Skeletal muscle cell (primary cell): ENCODE measurements at regions not wholly inside any gene's neighbourhood (a gene's known extent, or its start where the extent isn't known, plus 50 kb on each side); places are given as distances from the start of the nearest gene placed in this dataset.

Experiments used
- DNase-seq: peaks from one replicate; pipeline ENCODE4 v3.0.0-alpha.2; 2010; ENCODE audit warnings: low read depth
- H3K4me3 ChIP-seq: 2 replicates; pipeline ENCODE4 v1.5.1; 2011; ENCODE audit warnings: low read depth, mild to moderate bottlenecking, control low read depth, low read length, moderate library complexity

GRCh38 chr4:123843137-123843536 lies 446.5 kb downstream of the SPRY1 start:
- no peak overlapping the region for H3K4me3 ChIP-seq
- DNase-seq, result no peak

DNA sequence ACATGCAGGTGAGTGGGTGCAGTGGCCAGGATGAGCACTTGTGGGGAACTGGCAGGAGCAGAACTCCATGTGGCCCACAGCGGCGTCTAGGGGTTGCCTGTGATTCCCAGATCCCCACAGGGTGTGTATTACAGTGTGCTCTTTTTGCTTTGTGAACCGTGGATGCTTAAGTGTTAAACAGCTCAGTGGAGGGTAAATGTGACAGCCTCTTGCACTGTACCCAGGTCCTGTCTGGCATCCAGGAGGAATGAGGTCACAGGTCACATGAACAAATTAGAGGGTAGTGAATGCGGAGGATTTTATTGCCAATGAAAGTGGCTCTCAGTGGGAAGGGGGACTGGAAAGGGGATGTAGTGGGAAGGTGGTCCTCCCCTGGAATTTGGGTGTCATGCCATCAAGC lies 447.8 kb downstream of the SPRY1 start:
- no peak for DNase-seq
- H3K4me3 ChIP-seq, result no peak overlapping the region

- no peak for DNase-seq
- no peak overlapping the region for H3K4me3 ChIP-seq
These were observed 449.5 kb downstream of the SPRY1 start for GRCh38 chr4:123846092-123846491.

GRCh38 chr4:123846561-123846960 lies 450.0 kb downstream of the SPRY1 start:
- DNase-seq, result no peak

DNA sequence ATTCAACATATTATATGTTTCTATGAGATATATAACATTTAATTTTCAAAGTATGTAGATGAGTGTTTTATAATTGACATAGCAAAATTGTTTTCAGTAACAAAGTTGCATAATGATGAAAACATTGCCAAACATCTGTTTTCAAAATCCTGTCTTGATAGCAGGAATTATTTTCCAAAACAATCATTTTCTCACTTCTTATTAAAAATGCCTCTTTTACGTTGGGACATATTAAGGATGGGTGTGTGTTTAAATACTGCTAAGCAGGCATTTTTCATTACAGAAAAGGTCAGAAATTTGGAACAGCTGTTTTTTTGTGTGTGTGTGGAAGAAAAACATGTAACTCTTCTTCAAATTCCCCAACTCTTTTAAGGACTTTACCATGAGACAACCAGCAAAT lies 452.0 kb downstream of the SPRY1 start:
- no peak for DNase-seq
- no peak overlapping the region for H3K4me3 ChIP-seq

More at GRCh38 chr4:123846561-123846960, 450.0 kb downstream of the SPRY1 start:
- no peak overlapping the region for H3K4me3 ChIP-seq

DNA sequence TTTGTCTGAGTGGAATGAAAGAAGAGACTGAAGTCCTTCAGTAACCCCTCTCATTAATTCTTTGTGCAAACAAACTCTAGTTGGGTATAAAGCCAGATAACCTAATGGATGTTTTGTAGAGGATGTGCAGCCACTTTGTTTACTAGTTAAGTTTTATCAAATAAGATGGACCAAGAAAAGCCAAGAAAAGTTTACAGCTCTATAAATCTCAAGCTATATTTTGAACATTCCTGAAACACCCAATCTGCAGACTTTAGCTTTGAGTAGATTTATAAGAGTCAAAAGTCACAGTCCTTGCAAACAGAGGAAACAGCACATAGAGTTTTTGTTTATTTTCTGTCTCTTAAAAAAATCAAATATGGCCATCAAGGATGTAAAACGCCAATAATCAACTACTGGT lies 452.9 kb downstream of the SPRY1 start:
- H3K4me3 ChIP-seq, result no peak overlapping the region
- no peak for DNase-seq

DNA sequence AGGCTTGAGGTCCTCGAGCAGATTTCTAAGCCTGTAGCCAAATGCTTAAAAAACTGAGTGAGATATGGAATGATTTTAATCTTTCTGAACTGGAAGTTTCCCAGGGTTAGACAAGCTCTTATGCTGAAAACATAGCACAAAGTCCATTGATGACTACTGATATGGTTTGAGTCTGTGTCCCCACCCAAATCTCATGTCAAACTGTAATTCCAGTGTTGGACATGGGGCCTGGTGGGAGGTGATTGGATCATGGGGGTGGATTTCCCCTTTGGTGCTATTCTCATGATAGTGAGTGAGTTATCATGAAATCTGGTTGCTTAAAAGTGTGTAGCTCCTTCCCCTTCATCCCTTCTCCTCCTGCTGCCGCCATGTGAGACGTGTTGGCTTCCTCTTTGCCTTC lies 454.9 kb downstream of the SPRY1 start:
- no peak for DNase-seq
- no peak overlapping the region for H3K4me3 ChIP-seq

GRCh38 chr4:123853651-123854050 lies 457.1 kb downstream of the SPRY1 start:
- H3K4me3 ChIP-seq, result no peak overlapping the region
- DNase-seq, result no peak

- no peak overlapping the region for H3K4me3 ChIP-seq
- DNase-seq, result no peak
These were observed 460.3 kb downstream of the SPRY1 start for GRCh38 chr4:123856689-123857545.

DNA sequence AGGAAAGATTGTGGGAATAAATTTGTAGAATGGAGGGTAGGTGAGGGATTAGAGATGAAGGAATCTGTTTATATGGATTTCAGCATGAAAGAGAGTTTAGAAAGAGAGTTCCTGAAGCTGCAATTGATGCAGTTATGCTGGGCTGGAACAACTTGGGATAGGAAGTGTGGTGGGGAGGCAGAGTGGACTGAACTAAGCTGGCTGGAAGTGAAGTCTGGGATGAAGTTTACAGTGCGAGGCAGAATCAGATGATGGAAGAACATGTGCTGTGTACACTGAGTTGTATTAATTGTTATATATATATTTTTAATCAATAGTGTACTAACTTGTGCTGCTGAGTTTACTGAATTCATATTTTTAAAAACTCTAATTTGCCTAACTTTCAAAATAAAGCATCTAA lies 461.9 kb downstream of the SPRY1 start:
- no peak overlapping the region for H3K4me3 ChIP-seq
- DNase-seq, result no peak

DNA sequence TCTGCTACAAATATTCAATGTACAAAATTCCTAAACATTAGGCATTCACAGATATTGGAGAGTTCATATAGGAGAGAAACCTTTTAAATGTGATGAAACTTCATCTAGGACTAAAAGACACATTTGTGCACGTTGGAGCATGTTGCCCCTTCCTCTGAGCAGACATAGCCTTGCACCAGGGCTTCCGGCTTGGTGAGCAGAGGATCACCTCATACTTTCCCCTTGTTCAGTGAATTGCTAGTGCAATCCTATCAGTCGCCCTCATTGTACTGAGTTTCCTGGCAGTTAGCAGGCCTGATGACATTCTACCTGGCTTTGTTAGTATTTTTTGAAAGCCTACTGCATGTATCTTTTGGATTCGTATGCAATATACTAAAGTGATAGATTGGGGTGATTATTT lies 466.2 kb downstream of the SPRY1 start:
- no peak overlapping the region for H3K4me3 ChIP-seq
- DNase-seq, result no peak

DNA sequence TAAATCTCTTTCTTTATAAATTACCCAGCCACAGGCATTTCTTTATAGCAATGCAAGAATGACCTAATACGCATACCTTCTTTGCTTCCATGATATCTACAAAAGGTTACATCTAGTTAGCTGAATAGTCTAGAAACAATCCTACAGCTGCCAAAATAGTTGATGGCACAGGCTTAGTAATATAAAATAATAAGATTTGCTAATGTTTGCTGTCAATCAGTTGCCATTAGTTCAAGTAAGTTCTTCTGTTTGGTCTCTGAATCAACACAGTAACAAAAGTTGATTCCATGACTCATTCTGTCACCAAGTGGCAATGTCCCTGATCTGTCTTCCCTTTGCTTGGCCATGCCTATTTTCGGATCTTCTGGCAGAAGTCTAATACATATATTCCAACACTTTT lies 470.2 kb downstream of the SPRY1 start:
- H3K4me3 ChIP-seq, result no peak overlapping the region
- no peak for DNase-seq

- DNase-seq, result no peak
- no peak overlapping the region for H3K4me3 ChIP-seq
These were observed 471.5 kb downstream of the SPRY1 start for GRCh38 chr4:123867910-123868587.

- no peak for DNase-seq
- no peak overlapping the region for H3K4me3 ChIP-seq
These were observed 473.0 kb downstream of the SPRY1 start for GRCh38 chr4:123869286-123870215.

DNA sequence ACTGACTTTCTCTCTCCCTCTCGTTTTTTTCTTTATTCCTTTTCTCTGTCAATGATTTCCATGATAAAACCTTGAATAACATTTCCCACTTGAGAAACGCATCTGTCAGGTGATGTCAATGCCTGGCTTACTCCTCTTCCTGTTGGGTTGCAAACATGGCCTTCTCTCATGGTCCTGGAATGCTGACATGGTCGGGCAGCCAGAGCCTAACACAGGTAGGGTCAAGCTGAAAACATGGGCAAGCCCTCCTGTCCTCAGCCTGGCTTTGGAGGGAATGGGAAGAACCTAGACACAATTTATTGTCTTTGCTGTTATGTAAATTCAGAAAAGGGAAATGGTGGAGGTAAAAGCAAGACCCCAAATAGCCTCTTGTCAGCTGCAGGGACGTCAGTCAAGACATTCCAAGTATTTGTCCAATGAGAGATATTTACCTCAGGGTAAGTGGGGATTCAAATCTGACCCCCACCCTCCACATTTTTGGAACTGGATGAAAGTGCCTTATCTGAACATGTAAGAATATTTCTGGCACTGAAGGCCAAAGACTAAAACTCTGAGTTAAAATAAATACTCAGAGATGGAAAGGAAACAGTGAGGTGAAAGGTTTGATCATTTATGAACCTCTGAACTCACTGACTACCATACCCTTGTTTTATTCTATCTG lies 473.8 kb downstream of the SPRY1 start:
- DNase-seq, result no peak
- H3K4me3 ChIP-seq, result no peak overlapping the region

DNA sequence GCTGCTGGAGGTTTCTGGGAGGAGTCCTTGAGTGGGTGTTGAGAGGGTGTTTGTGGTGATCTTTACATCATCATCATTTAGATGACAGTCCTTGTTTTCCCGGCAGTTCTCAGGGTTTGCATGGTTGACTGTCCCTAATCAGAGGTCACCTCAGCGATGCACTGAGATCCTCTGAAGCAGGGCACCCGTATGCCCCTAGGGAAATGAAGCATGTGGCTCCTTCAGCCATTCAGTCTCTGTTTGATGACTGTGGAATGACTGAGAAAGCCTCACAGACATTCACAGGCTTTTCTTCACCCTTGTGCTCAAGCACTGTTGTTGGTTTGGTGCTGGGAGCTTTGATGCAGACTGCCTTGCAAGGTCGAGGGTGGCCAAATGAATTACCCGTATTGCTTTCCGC lies 474.7 kb downstream of the SPRY1 start:
- no peak for DNase-seq
- H3K4me3 ChIP-seq, result no peak overlapping the region

- no peak for DNase-seq
- H3K4me3 ChIP-seq, result no peak overlapping the region
These were observed 477.5 kb downstream of the SPRY1 start for GRCh38 chr4:123874063-123874462.

- no peak overlapping the region for H3K4me3 ChIP-seq
- no peak for DNase-seq
These were observed 479.5 kb downstream of the SPRY1 start for GRCh38 chr4:123876143-123876542.

- no peak overlapping the region for H3K4me3 ChIP-seq
- no peak for DNase-seq
These were observed 480.1 kb downstream of the SPRY1 start for GRCh38 chr4:123876671-123877101.
